Prostate gland (tissue), 2 donors: ENCODE measurements at regions not wholly inside any gene's neighbourhood (a gene's known extent, or its start where the extent isn't known, plus 50 kb on each side); places are given as distances from the start of the nearest gene placed in this dataset.

Experiments
- DNase-seq: peaks from one replicate; pipeline ENCODE4 v3.0.0-alpha.2; 2019; ENCODE audit warnings: low spot score
- H3K27ac ChIP-seq, 2 donors: fragments of 200-600 bp; sonication (generic); 2 replicates each; pipeline ENCODE4 v1.5.1; 2017 to 2019
- H3K27me3 ChIP-seq: fragments of 200-600 bp; sonication (generic); replicated peaks from 2 replicates; pipeline ENCODE4 v1.5.1; 2019; ENCODE audit not compliant: insufficient read depth
- H3K36me3 ChIP-seq, 2 donors: fragments of 200-600 bp; sonication (generic); 1 replicate in 1 of 2; 2 replicates in 1 of 2; pipeline versions ENCODE4 v1.5.1 to v1.8.1; 2017 to 2019
- H3K4me1 ChIP-seq: fragments of 200-600 bp; sonication (generic); replicated peaks from 2 replicates; pipeline ENCODE4 v1.5.1; 2019
- H3K4me3 ChIP-seq, 2 donors: fragments of 200-600 bp; sonication (generic); 2 replicates each; pipeline ENCODE4 v1.5.1; 2017 to 2019
- H3K9me3 ChIP-seq: fragments of 200-600 bp; sonication (generic); 2 replicates; pipeline ENCODE4 v1.5.1; 2017
- POLR2A ChIP-seq: fragments of 450-650 bp; IDR thresholded peaks from one replicate; pipeline ENCODE4 v1.6.1; 2016; ENCODE audit warnings: antibody characterized with exemption, mild to moderate bottlenecking
- POLR2AphosphoS5 ChIP-seq: sonication (generic); formaldehyde crosslinking; IDR thresholded peaks from one replicate; pipeline ENCODE4 v1.6.1; 2017; ENCODE audit warnings: antibody characterized with exemption
- WGBS: methylation state at CpG from one replicate; pipeline ENCODE4 v1.1.5; 2018; 5-methylcytosine and 5-hydroxymethylcytosine counted together
- intact Hi-C: fragments of 100-400 bp; cut with DNase I; formaldehyde crosslinking; loops from one replicate; pipeline ENCODE4 v1.14.2; 2022
- TF ChIP-seq, protein P1 (sequence below), 4 experiments: fragments of 200-600 bp in 2 of 4; fragments of 450-650 bp in 2 of 4; sonication (generic) in 2 of 4; IDR thresholded peaks; 1 replicate in 3 of 4; 2 replicates in 1 of 4; pipeline ENCODE4 v1.5.1; 2016 to 2019; ENCODE audit warnings: antibody characterized with exemption in 4 of 4, mild to moderate bottlenecking in 2 of 4, moderate library complexity in 2 of 4

DNA sequence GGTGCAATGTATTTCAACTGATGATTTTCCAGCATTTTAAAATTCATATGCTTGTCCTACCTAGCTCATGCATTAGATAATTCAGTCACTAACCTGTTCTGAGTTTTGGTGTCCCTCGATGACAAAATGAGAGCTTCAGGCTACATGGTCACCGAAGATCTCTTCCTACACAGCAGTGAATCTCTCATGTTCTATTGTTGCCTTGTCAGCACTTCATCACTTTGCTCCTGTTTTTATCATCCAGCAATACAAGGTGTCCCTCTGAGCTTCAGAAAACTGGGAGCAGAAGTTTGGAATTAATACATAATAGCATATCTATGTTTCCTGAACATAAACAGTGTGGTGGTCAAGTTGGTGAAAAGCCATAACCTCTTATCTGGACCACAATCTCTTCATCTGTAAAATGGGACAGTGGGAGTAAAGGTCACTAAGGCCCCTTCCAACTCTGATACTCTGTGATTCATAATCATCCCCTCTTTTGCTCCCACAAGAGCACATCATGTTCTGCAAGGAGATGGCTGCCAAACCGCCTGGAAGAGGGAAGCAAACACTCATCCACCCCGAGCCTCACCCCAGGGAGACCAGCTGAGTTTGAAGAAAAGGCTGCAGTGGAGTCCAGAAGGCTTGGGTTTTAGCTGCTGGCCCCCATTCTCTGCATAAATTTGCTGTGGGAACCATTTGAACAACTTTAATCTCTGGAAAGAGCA lies 137.9 kb upstream of the F3 start:
- no peak for DNase-seq
- WGBS: 88% methylated on average over 4 of the region's 4 CpGs
- H3K27ac ChIP-seq: peak overlapping the region in 1 of 2 donors; percentile 62
- intact Hi-C loops: no loop called here
- H3K9me3 ChIP-seq: no peaks in the 10 kb centered on the region
- TF ChIP-seq, protein P1, sequence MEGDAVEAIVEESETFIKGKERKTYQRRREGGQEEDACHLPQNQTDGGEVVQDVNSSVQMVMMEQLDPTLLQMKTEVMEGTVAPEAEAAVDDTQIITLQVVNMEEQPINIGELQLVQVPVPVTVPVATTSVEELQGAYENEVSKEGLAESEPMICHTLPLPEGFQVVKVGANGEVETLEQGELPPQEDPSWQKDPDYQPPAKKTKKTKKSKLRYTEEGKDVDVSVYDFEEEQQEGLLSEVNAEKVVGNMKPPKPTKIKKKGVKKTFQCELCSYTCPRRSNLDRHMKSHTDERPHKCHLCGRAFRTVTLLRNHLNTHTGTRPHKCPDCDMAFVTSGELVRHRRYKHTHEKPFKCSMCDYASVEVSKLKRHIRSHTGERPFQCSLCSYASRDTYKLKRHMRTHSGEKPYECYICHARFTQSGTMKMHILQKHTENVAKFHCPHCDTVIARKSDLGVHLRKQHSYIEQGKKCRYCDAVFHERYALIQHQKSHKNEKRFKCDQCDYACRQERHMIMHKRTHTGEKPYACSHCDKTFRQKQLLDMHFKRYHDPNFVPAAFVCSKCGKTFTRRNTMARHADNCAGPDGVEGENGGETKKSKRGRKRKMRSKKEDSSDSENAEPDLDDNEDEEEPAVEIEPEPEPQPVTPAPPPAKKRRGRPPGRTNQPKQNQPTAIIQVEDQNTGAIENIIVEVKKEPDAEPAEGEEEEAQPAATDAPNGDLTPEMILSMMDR (IDR thresholded peaks at IDR 0.05): no peak
- TF ChIP-seq POLR2AphosphoS5: no peak
- TF ChIP-seq POLR2A: no peak
- peaks cover 5% of the 10 kb centered on the region for H3K4me1 ChIP-seq
- H3K4me3 ChIP-seq: no peak overlapping the region
- H3K36me3 ChIP-seq: no peaks in the 10 kb centered on the region
- no peaks in the 10 kb centered on the region for H3K27me3 ChIP-seq

DNA sequence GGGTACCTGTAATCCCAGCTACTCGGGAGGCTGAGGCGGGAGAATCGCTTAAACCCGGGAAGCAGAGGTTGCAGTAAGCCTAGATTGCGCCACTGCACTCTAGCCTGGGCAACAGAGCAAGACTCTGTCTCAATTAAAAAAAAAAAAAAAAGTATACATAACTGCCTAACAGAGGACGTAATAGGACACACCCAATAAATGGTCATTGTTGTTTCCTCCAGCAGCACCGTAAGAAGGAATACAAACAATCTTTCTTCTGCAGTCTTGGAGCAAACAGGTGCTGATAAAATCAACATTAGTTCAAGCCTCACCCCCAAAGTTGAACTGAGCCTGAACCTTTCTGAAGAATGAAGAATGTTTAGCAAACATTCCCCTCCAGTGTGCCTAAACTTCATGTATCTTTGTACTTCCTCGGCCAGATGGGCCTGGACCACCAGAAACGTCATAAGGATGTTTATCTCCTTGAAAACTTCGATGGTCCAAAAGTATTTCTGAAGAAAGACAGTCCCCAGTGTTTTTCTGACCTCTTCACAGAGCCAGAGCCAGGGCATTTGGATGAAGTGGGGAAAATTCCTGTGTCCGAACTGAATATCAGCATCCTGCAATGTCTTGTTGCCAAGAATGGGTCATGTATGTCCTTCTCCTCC lies 136.8 kb upstream of the F3 start:
- H3K27ac ChIP-seq: peak overlapping the region; percentile 62
- 56% methylated on average over 11 of the region's 11 CpGs for WGBS
- no peak for DNase-seq
- H3K36me3 ChIP-seq: no peaks in the 10 kb centered on the region
- TF ChIP-seq POLR2AphosphoS5: peak; percentile 19
- TF ChIP-seq, protein P1 (IDR thresholded peaks at IDR 0.05): no peak
- no peak overlapping the region for H3K4me3 ChIP-seq
- no peaks in the 10 kb centered on the region for H3K9me3 ChIP-seq
- intact Hi-C loops: no loop called here
- no peaks in the 10 kb centered on the region for H3K27me3 ChIP-seq
- H3K4me1 ChIP-seq: peaks cover 5% of the 10 kb centered on the region

DNA sequence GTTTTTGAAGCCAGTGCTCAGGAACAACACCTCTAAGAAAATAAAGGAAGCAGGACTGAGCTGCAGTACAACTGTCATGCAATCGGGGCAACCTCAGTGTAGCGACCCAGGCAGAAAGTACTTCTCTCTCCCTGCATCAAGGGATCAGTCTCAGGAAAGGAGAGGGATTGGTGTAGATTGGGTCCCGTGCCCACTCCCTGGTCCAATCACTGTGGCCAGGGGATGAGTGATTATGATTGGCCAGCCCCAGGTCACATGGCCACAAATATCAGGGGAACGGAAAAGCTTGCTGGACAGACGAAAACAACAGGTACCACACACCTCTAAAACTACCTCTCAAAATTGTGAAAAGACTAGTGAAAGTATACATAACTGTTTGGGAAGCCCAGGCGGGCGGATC lies 136.2 kb upstream of the F3 start:
- H3K4me3 ChIP-seq: no peak overlapping the region
- peaks cover 5% of the 10 kb centered on the region for H3K4me1 ChIP-seq
- intact Hi-C loops: no loop called here
- TF ChIP-seq, protein P1 (IDR thresholded peaks at IDR 0.05): no peak
- no peak for TF ChIP-seq POLR2A
- no peak for TF ChIP-seq POLR2AphosphoS5
- H3K27me3 ChIP-seq: no peaks in the 10 kb centered on the region
- no peaks in the 10 kb centered on the region for H3K36me3 ChIP-seq
- H3K9me3 ChIP-seq: no peaks in the 10 kb centered on the region
- DNase-seq: no peak
- WGBS: 88% methylated on average over 7 of the region's 7 CpGs
- peak overlapping the region; percentile 62 for H3K27ac ChIP-seq

DNA sequence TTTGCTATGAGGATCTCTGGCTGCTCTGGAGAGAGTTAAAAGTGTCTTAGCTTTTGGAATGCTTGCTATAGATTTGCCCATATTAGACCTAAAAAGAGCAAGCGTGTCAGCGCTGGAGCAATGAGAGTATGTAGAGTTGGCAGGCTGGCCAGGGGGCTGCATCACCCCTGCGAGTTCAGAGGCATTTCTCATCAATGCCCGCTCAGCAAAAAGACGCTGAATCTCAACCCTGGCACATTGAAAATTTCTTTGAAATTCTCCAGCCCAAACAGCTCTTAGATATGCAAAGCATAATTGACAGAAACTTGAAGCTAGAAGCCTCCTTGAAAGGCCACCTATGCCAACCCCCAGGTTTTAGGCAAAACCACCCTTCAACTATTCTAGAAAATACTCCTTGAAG lies 135.5 kb upstream of the F3 start:
- no peaks in the 10 kb centered on the region for H3K9me3 ChIP-seq
- no peak overlapping the region for H3K4me3 ChIP-seq
- no peak for TF ChIP-seq POLR2A
- no peaks in the 10 kb centered on the region for H3K36me3 ChIP-seq
- DNase-seq: no peak
- peak overlapping the region; percentile 62 for H3K27ac ChIP-seq
- H3K4me1 ChIP-seq: peaks cover 5% of the 10 kb centered on the region
- no peaks in the 10 kb centered on the region for H3K27me3 ChIP-seq
- 19% methylated on average over 5 of the region's 5 CpGs for WGBS
- intact Hi-C loops: no loop called here

DNA sequence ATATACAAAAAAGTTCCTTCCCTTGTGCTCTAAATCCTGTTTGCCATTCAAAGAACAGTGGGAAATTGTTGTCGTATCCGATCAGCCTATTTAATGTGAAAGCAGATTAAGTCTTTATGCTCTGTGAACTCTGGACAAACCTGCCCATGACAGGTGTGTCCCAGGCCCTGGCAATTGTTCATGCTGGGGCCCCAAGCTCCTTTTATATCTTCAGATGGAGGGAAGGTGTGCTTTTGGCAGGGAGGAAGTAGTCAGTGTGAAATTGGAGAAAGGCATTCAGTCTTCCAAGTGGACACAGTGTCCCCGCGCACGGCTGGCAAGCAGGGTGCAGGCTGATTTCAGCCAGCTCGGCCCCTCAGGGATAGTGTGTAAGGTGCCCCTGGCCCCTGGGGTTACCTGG lies 135.1 kb upstream of the F3 start:
- 37% methylated on average over 6 of the region's 6 CpGs for WGBS
- TF ChIP-seq POLR2A: peak; percentile 18
- TF ChIP-seq, protein P1 (IDR thresholded peaks at IDR 0.05): no peak
- TF ChIP-seq POLR2AphosphoS5: peak; percentile 90
- H3K27ac ChIP-seq: peak overlapping the region; percentile 62
- no peaks in the 10 kb centered on the region for H3K9me3 ChIP-seq
- no peaks in the 10 kb centered on the region for H3K27me3 ChIP-seq
- intact Hi-C loops: no loop called here
- H3K4me3 ChIP-seq: no peak overlapping the region
- H3K36me3 ChIP-seq: no peaks in the 10 kb centered on the region
- DNase-seq: peak; percentile 82
- H3K4me1 ChIP-seq: peaks cover 5% of the 10 kb centered on the region
